Glomerular visceral epithelial cell (primary cell): ENCODE measurements at regions not wholly inside any gene's neighbourhood (a gene's known extent, or its start where the extent isn't known, plus 50 kb on each side); places are given as distances from the start of the nearest gene placed in this dataset.
"Not testable (repeated sequence)": the region's sequence is repeated elsewhere in the genome, so short reads cannot be mapped to it uniquely, and the experiment has no call there.

ENCODE experiments used
- DNase-seq: peaks from one replicate; pipeline ENCODE4 v3.0.0-alpha.2; 2016; ENCODE audit errors: extremely low spot score

DNA sequence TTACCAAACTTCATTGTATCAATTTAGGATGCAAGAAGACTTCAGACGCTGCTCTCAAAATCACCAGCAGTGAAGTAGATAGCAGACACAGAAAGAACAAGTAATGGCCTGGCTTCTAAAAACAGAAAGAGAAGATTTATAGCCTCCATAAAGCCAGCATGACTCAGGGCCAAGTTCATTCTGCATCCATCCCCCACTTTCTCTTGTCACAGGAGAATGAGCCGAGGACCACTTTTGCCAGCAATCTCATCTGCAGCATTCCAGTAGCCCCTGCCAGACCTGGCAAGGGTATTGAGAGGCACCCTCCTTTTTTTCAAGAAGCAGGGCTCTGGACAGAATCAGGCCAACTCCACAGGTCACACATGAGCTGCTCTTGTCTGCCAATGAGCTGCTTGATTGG lies 355.4 kb upstream of the SOX9 start:
- DNase-seq, result peak; percentile 7

DNA sequence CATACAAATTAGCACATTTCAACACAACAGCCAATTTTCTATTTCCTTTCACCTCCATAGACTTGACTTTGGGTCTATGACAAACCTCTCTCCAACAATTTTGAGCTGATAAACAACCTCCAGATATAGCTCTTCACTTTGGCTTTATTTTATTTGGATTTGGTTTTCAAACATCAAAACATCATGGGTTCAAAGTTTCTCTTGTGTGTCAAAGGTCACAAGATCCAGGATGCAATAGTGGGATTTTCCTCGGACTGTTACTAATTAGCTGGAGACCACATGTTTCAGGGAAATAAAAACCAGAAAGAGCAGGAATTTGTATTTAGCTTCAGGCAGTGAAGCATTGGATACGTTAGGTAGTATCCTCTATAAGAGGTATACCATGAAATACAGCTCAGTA lies 351.0 kb upstream of the SOX9 start:
- DNase-seq, result no peak

DNA sequence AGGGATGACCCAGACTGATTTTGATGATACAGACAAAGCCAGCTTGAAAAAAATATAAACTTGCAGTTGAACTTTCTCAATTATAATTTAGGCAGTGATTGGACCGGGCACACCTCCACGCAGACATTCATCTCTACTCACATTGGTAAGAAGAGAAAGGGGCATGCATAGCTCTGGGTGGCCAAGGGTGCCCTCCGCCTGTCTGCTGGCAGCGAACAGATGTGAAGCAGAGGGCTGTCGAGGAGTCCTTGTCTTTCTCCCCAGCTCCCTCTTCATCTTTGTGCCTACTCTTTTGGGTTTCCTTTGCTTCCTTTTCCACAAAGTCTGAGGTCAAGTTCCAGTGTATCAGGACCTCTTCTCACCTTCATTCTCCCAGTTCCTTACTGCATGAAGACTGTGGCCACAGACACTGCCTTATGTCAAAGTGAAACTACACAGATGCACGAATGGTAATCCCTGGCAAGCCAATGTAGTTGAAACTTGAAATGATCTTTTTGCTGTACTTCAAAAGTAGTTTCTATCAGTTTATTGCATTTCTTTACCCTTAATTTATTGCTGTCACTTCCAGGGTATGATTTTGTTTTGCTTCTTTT lies 343.7 kb upstream of the SOX9 start:
- no peak for DNase-seq

DNA sequence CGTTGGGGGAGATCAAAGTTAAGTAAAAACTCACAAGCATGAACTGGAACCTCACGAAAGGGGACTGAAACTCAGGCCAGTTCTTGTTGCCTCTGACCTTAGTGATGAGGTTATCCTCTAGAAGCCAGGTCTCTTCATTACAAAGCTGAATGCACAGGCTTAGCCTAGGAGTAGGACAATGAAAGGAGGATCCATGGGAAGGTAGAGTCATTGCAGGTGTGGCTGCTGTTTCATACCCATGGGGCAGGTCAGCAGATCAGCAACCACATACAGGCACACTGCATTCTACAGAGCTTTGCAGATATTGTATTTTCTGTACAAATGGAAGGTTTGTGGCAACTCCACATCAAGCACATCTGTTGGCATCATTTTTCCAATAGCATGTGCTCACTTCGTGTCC lies 341.3 kb upstream of the SOX9 start:
- no peak for DNase-seq

DNA sequence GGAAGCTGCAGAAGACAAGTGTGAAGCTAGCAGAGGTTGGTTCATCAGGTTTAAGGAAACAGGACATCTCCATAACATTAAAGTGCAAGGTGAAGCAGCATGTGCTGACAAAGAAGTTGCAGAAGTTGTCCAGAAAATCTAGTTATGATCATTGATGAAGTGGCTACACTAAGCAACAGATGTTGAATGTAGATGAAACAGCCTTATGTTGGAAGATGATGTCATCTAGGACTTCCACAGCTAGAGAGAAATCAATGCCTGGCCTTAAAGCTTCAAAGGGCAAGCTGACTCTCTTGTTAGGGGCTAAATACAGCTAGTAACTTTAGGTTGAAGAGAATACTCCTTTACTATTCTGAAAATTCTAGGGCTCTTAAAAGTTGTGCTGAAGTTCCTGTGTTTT lies 340.2 kb upstream of the SOX9 start:
- no peak for DNase-seq

DNA sequence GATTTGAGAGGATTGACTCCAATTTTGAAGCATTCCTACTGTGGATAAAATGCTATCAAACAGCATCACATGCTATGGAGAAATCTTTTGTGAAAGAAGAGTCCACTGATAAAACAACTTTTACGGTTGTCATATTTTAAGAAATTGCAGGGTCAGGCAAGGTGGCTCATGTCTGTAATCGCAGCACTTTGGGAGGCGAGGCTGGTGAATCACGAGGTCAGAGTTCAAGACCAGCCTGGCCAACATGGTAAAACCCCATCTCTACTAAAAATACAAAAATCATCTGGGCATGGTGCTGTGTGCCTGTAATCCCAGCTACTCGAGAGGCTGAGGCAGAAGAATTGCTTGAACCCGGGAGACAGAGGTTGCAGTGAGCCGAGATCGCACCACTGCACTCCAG lies 338.8 kb upstream of the SOX9 start:
- DNase-seq, result not testable (repeated sequence)

DNA sequence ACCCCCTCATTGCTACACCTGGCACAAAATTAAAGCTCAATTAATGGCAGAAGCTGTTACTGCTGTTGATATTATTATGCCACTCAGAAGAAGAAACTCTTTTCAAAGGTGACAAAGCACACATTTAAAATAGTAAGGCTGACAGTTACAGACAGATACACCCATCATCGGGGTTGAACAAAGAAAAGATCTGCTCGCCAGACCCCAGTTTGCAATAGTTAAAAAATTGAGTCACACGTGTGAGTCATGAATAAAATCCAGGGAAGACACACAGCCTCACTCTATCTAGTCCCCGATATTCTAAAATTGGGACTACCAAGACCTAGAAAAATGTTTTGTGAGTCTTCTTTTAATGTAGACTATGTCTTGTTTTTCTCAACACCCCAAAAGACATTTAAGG lies 330.0 kb upstream of the SOX9 start:
- no peak for DNase-seq

DNA sequence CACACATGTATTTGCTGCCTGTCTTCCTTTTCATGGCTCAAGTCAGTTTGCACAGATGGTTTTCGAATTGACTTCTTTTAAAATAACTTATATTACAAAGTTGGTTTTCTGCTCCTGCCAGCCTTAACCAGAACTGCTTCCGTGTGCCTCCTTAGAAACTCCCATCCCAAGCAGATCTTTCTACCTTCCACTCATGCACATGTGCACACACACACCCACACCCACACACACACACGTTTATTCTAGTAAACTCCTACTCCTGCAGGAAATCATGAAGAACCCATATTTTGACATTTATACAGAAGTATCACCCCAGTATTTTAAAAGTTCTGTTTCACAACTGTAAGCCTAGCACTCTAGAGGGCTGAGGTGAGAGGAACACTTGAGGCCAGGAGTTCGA lies 329.5 kb upstream of the SOX9 start:
- DNase-seq, result no peak

DNA sequence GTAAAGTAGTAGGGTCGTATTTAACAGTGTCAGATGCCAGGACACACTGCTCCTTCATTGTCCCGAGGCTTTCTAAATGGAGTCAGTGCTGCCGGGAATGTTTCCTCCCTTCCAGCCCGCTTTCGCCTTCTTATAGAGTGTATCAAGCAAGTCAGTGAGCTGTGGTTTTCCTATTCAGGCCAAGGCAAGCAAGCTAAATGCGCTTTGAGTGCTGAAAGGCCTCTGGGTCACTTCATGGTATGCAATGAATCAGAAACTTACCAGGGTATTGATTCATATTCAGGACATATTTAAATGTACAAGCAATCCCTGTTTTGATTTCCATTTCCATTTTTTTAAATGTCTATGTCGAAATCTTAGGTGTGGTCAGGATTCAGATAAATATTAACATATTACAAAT lies 327.9 kb upstream of the SOX9 start:
- DNase-seq, result no peak

DNA sequence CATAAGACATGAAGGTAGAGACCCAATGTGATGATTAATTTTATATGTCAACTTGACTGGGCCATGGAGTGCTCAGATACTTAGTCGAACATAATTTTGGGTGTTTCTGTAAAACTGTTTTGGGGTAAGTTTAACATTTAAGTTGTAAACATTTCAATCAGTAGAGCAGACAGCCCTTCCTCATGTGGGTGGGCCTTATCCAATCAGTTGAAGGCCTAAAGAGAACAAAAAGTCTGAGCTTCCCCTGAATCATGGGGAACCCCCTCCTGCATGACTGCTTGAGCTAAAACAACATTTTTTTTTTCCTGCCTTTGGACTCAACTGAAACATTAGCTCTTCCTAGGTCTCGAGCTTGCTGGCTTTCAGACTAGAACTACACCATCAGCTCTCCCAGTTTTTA lies 327.3 kb upstream of the SOX9 start:
- DNase-seq, result no peak

DNA sequence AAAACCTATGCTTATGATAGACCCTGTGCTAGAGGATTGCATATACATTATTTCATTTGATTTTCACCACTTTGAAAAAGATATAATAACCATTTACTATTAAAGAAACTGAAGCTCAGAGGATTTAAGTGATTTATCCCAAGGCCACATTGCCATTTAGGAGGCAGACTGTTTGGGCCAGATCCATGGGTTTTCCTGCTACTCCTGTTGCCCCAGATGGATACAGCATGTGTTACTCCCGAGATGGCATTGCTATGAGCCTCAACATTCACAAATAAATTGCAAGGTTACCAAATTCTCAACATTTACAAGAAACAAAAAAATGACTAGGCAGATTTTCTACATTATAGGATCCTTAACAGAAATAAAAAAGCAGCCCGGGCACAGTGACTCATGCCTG lies 322.1 kb upstream of the SOX9 start:
- DNase-seq, result no peak

DNA sequence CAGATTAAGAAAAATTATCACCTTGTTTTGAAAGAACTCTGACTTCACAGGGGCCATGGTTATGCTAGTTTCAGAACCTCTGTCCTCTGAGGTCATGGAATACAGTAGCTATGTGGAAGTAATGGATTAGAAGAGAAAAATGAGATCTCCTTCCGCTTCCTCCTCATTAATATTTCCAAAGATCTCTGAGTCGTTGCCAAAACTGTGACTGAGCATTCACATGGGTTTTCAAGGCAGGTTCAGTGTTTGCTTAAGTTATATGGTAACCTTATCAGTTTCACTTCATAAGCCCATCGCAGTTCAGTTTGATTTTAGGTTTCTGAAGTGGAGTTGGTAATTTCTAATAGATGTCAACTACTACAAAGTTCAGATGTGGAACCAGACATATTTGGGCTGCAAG lies 321.2 kb upstream of the SOX9 start:
- no peak for DNase-seq

DNA sequence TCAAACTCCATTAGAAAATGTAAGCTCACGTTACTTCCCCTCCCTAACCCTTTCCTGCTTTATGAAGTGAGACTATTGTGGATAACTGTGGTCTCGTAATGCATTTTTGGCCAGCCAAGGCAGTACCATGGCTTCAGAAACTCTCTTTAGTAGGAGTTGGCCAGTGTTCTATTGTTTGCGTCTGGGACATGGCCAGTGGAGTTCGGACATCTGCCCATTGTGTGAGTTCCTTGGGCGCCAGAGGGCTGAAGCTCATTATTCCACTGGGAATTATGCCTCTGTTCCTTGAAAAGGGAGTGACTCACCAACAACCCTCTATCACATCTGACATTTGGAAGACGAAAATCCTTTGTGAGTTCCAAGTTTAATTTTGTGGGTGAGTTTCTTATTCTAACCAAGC lies 319.5 kb upstream of the SOX9 start:
- DNase-seq, result no peak

DNA sequence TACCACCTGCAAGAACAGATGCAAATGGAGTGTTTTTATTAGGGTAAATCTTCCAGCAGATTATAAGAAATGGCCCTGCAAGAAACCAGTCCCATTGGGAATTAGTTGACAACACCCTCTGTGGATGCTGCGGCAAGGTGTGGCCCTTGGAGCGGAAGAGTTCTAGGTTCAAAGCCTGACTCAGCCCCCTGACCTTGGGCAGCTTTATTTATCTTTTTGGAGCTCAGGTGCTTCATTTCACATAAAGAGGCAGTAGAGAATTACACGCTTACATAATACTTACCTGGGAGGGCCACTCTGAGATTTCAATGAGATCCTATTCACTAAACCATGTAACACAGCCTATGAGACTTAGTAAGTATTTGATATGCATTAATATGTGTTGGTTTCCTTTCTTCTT lies 318.2 kb upstream of the SOX9 start:
- no peak for DNase-seq

DNA sequence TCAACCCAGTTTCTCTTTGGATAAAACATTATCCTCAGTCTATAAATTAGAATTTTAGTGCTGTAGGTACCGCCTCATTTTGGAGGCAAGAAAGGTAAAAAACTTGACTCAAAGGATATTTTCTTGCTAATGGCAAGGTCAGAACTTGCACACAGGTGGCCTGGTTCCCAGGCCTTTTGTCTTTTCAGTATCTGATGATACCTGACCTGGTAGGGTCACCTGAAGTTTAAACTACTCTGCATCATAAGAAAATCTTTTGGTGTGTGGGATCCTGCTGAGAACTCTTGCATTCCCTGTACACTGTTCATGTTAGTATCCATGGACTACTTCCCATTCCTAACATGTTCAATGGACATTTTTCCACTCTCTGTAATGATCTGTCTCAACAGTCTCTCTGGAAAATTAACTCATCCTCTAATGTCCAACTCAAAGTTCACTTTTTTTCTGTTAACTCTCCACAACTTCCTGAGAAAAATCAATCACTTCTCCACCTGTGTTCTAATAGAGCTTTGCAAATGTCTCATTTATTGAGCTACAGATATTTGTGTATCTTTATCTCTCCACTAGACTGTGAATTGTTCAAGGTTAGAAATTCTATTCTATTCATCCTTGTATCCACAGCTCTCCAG lies 317.1 kb upstream of the SOX9 start:
- DNase-seq, result no peak

DNA sequence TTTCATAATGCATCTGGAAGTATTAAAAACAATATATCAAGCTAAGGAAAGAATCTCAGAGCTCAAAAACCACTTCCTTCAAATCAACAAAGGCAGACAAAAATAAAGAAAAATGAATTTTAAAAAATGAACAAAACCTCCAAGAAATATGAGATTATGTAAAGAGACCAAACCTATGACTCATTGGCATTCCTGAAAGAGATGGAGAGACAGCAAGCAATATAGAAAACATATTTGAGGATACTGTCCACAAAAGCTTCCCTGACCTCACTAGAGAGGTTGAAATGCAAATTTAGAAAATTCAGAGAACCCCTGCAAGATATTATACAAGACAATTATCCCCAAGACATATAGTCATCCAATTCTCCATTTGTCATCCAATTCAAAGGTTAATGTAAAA lies 311.3 kb upstream of the SOX9 start:
- no peak for DNase-seq

DNA sequence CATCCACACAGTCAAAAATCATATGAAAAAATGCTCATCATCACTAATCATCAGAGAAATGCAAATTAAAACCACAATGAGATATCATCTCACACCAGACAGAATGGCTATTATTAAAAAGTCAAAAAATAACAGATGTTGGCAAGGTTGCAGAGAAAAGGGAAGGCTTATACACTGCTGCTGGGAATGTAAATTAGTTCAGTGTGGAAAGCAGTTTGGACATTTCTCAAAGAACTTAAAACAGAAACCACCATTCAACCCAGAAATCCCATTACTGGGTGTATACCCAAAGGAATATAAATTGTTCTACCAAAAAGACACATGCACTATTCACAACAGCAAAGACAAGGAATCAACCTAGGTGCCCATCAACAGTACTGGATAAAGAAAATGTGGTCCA lies 307.0 kb upstream of the SOX9 start:
- not testable (repeated sequence) for DNase-seq

DNA sequence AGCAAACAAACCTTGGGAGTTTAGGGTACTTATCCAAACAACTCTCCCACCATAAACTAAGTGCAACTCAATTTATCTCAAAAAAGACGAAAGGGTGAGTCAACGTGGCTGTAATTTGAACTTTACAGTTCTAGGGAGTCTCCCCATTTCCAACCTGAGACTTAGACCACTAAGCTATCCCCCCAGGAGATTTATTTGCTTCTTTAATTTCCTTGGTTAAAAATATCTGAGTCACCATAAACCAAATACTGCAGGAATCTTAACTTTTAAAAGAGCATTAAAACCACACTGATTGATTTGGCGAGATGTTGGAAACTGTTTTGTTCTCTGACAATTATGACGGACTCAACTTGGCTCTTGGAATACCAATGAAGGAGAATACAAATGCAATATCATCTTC lies 299.3 kb upstream of the SOX9 start:
- DNase-seq, result no peak

DNA sequence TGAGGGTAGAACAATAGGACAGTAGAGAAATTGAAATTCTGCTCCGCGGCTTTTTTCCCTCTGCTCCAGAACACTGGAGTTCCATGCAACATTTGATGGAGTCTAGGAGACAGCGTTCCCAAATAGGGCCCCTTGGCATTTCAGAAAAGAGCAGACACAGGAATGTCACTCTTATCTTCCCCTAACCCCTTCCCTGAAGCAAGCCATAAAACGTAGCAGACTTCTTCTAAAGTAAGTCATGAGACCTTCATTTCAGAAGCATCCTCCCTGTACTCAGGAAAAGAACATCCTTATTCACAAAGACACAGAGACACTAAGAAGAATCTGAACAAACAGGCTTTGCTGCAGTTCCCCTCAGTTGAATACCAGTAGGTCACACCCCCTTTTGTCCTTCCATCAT lies 296.1 kb upstream of the SOX9 start:
- no peak for DNase-seq

DNA sequence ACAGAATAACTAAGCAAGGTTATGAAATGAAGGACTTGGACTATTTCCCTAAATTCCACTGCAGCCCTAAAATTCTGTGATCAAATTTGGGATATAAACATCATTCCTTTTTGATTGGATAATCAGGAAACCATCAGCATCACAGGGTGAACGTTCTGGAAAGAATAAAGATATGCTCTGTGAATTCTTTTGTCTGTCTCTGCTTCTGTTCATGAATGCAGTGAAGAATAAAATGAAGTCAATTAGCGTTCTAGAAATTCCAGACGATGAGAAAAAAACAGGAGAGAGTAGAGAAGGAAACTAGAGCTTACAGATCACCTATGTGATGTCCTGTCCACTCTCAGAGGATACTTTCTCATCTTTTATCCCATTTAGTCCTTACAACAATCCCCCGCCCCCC lies 295.1 kb upstream of the SOX9 start:
- no peak for DNase-seq

DNA sequence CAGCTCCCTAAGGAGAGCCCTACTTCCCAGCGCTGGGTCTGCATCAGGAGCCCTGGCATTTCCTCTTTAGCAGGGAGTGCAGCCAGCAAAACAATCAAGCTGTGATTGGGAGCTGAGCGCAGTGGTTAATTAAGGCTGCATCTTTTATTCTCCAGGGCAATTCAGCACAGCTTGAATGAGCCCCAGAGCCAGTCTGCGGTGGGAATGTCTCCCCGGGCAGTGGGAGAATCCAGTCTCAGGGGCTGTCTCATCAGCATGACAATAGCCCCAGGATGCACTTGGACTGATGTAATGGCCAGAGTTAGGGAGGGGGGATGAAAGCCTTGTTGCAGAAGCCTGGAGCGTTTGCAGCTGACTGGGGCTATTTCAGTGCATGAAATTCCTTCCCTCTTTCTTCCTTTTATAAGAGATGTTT lies 292.6 kb upstream of the SOX9 start:
- no peak for DNase-seq

DNA sequence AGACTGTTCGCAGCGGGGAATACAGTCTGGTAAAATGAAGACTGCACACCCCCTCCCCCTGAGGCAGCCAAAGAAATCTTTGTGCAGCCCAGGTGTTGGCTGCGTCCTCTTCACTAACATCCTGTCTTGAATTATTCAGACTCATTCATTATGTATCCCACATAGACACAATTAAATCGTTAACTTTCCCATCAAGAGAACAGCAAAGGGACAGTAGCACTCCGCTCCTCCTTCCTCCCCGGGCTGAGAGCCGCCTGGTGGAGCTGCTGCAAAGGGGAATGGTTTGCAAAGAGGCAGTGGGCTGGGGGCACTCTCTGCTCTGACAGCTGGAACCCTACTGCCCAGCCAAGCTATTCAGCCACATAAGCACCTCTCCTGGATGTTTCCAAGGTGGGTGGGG lies 290.0 kb upstream of the SOX9 start:
- DNase-seq, result no peak

DNA sequence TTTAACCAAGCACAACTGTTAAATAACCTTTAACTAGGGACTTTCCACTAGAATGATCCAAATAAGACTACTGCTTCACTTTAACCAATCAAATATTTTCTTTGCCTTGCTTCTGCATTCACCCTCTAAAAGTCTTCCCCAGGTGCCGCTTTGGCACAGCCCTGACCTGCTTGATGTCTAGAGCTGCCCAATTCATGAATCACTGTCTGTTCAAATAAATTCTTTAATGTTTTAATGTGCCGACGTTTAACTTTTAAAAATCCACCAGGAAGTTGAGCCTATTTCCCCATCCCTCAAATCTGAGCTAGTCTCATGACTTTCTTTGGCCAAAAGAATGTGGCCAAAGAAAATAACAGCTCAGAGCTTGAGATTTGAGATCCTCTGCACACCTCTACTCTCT lies 277.8 kb upstream of the SOX9 start:
- no peak for DNase-seq

DNA sequence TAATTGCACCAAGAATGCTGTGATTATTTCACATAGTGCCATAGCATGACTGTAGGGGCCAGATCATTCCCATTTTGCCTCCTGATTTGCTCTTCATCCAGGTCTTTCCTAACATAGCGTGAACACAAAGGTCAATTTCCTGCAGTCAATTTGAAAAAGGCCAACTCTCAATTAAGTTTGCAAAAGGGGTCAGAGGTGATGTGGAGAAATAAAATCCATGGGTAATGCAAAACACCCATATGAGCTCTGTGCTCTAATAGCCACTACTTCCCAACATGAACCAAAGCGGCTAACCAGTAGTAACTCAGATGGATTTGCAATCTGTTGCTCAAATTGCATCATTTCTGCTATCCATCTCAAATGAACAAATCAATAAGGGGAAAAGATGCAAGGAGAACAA lies 275.5 kb upstream of the SOX9 start:
- no peak for DNase-seq
